ENCODE measurements at regions not wholly inside any gene's neighbourhood (a gene's known extent, or its start where the extent isn't known, plus 50 kb on each side); places are given as distances from the start of the nearest gene placed in this dataset.

DNA sequence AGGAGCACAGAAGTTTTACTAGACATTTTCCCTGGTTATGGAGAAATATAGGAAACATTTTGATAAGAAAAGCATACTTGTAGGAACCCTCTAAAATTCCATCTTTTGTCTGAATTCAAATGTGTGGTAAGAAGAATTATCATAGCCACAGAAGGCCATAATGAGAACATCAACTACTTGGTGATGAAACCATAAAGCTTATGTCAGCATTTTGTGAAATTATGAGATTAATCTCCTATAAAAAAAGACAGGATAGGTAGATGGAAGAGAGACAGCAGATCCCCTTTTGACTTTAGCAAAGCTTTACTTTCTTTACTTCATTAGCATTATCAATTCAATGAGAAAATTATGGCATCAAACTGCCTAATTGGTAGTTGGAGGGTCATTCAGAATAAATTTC lies 697.0 kb downstream of the IGSF11 start:
- no peak overlapping the region for H3K9ac ChIP-seq (ENCODE audit: low read length)
- H3K4me3 ChIP-seq (ENCODE audit: low read length) = no peak overlapping the region
- H3K27ac ChIP-seq (ENCODE audit: low read length) = no peak overlapping the region
- no peaks in the 10 kb centered on the region for H3K27me3 ChIP-seq (replicated peaks; ENCODE audit: insufficient read depth, low read length)
- H4K20me1 ChIP-seq (ENCODE audit: insufficient read depth, low read length) = no peaks in the 10 kb centered on the region
- no peaks in the 10 kb centered on the region for H3K9me2 ChIP-seq (replicated peaks; ENCODE audit: insufficient read depth, low read length)
- H3K4me2 ChIP-seq (ENCODE audit: low read depth, low read length) = no peak overlapping the region
- no peak for DNase-seq
- H2AFZ ChIP-seq (ENCODE audit: low read length) = no peak overlapping the region
- H3K4me1 ChIP-seq (ENCODE audit: low read length) = no peaks in the 10 kb centered on the region
- H3K79me2 ChIP-seq (ENCODE audit: low read length) = no peaks in the 10 kb centered on the region
- TF ChIP-seq EZH2phosphoT487 (IDR thresholded peaks at IDR 0.05; ENCODE audit: low read length) (no peak), EZH2 (optimal IDR thresholded peaks at IDR 0.05; ENCODE audit: low read depth, low read length) (no peak)
- TF ChIP-seq, protein P1, sequence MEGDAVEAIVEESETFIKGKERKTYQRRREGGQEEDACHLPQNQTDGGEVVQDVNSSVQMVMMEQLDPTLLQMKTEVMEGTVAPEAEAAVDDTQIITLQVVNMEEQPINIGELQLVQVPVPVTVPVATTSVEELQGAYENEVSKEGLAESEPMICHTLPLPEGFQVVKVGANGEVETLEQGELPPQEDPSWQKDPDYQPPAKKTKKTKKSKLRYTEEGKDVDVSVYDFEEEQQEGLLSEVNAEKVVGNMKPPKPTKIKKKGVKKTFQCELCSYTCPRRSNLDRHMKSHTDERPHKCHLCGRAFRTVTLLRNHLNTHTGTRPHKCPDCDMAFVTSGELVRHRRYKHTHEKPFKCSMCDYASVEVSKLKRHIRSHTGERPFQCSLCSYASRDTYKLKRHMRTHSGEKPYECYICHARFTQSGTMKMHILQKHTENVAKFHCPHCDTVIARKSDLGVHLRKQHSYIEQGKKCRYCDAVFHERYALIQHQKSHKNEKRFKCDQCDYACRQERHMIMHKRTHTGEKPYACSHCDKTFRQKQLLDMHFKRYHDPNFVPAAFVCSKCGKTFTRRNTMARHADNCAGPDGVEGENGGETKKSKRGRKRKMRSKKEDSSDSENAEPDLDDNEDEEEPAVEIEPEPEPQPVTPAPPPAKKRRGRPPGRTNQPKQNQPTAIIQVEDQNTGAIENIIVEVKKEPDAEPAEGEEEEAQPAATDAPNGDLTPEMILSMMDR (IDR thresholded peaks at IDR 0.05; ENCODE audit: low read length) = no peak
- H3F3A ChIP-seq (ENCODE audit: insufficient read depth, low read length) = no peaks in the 10 kb centered on the region
- no peaks in the 10 kb centered on the region for H3K9me3 ChIP-seq (replicated peaks; ENCODE audit: insufficient read depth, low read length)
- no peaks in the 10 kb centered on the region for H3K36me3 ChIP-seq (replicated peaks; ENCODE audit: insufficient read depth, low read length)

DNA sequence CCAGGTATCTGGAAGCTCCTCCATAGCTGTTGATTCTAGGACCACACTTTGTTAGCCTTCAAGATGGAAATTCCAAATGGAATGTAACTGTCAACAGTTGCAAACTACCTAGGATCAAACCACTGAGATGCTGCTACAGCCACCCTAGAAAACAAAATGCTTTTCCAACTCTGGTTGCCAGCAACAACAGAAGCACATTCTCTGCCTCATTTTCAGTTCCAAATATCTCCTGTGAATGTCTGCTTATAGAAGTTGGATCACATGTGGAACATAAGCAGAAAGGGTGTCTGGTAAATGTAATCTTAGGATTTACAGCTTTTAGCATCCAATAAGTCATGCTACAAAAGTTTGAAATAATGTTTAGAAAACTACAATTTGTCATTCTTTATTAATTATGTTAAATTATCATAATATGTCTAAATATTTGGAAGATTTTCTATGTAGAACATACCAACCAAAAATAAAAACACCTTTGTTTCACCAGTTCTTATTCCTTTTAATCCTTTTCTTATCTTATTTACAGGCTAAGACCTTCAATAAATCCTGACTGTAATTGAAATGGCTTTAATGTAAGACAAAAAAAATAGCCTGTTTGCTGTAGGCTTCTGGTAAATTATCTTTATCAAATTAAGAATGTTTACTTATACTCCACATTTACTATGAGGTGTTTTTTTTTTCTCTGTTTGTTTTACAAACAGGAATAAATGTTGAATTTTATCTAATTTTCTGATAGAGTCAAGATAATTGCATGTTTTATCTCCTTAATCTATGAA lies 687.1 kb downstream of the IGSF11 start:
- no peaks in the 10 kb centered on the region for H3K36me3 ChIP-seq (replicated peaks; ENCODE audit: insufficient read depth, low read length)
- no peaks in the 10 kb centered on the region for H3K4me1 ChIP-seq (ENCODE audit: low read length)
- H2AFZ ChIP-seq (ENCODE audit: low read length) = no peak overlapping the region
- H3F3A ChIP-seq (ENCODE audit: insufficient read depth, low read length) = no peaks in the 10 kb centered on the region
- no peak for DNase-seq
- H4K20me1 ChIP-seq (ENCODE audit: insufficient read depth, low read length) = no peaks in the 10 kb centered on the region
- no peaks in the 10 kb centered on the region for H3K9me2 ChIP-seq (replicated peaks; ENCODE audit: insufficient read depth, low read length)
- TF ChIP-seq EZH2phosphoT487 (IDR thresholded peaks at IDR 0.05; ENCODE audit: low read length) (no peak), EZH2 (optimal IDR thresholded peaks at IDR 0.05; ENCODE audit: low read depth, low read length) (no peak)
- TF ChIP-seq, protein P1 (IDR thresholded peaks at IDR 0.05; ENCODE audit: low read length) = no peak
- H3K27ac ChIP-seq (ENCODE audit: low read length) = no peak overlapping the region
- H3K9me3 ChIP-seq (replicated peaks; ENCODE audit: insufficient read depth, low read length) = no peaks in the 10 kb centered on the region
- H3K27me3 ChIP-seq (replicated peaks; ENCODE audit: insufficient read depth, low read length) = no peaks in the 10 kb centered on the region
- H3K79me2 ChIP-seq (ENCODE audit: low read length) = no peaks in the 10 kb centered on the region
- no peak overlapping the region for H3K4me2 ChIP-seq (ENCODE audit: low read depth, low read length)
- no peak overlapping the region for H3K9ac ChIP-seq (ENCODE audit: low read length)
- no peak overlapping the region for H3K4me3 ChIP-seq (ENCODE audit: low read length)

DNA sequence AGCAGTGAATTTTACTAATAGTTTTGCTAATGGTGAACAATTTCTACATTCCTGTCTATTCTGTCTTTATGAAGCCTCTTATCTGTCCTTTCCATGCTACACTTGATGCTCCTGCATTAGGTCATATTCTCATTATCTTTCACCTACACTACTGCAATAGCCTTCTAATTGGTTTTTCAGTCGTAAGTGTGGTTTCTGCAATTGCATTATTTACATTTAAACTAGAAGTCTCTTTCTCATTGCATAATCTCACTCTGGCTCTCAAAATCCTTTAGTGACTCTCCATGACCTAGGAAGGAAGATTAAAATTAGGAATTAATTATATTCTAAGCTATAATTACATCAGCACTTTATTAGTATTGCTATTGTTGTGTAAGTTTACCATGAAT lies 686.5 kb downstream of the IGSF11 start:
- Histone ChIP-seq H3K27ac (ENCODE audit: low read length) (no peak overlapping the region), H3K36me3 (replicated peaks; ENCODE audit: insufficient read depth, low read length) (no peaks in the 10 kb centered on the region), H3K9ac (ENCODE audit: low read length) (no peak overlapping the region), H3K4me1 (ENCODE audit: low read length) (no peaks in the 10 kb centered on the region), H3K9me3 (replicated peaks; ENCODE audit: insufficient read depth, low read length) (no peaks in the 10 kb centered on the region), H3K9me2 (replicated peaks; ENCODE audit: insufficient read depth, low read length) (no peaks in the 10 kb centered on the region), H3K4me3 (ENCODE audit: low read length) (no peak overlapping the region), H3F3A (ENCODE audit: insufficient read depth, low read length) (no peaks in the 10 kb centered on the region), H3K27me3 (replicated peaks; ENCODE audit: insufficient read depth, low read length) (no peaks in the 10 kb centered on the region), H4K20me1 (ENCODE audit: insufficient read depth, low read length) (no peaks in the 10 kb centered on the region), H3K4me2 (ENCODE audit: low read depth, low read length) (no peak overlapping the region), H2AFZ (ENCODE audit: low read length) (no peak overlapping the region), H3K79me2 (ENCODE audit: low read length) (no peaks in the 10 kb centered on the region)
- TF ChIP-seq EZH2phosphoT487 (IDR thresholded peaks at IDR 0.05; ENCODE audit: low read length) (no peak), EZH2 (optimal IDR thresholded peaks at IDR 0.05; ENCODE audit: low read depth, low read length) (no peak)
- TF ChIP-seq, protein P1 (IDR thresholded peaks at IDR 0.05; ENCODE audit: low read length) = no peak
- DNase-seq = no peak

Data from MM.1S (cell line).